Naive thymus-derived CD8-positive, alpha-beta T cell (primary cell): ENCODE measurements at regions not wholly inside any gene's neighbourhood (a gene's known extent, or its start where the extent isn't known, plus 50 kb on each side); places are given as distances from the start of the nearest gene placed in this dataset.
"Not testable (repeated sequence)": the region's sequence is repeated elsewhere in the genome, so short reads cannot be mapped to it uniquely, and the experiment has no call there.

Experiments
- ATAC-seq, 2 donors: fragments of 150-1000 bp; cut with Tn5 transposase in 1 of 2; sonication (Bioruptor Pico), chemical (Tn5 transposase) in 1 of 2; 1 replicate in 1 of 2; 2 replicates in 1 of 2; pipeline ENCODE4 v1.10.0; 2021; ENCODE audit warnings: mild to moderate bottlenecking in 2 of 2, moderate library complexity in 2 of 2
- POLR2A ChIA-PET: fragments of 350-600 bp; sonication (Branson Sonifier 250); formaldehyde crosslinking; loops from one replicate; lab custom pipeline; 2021; ENCODE audit warnings: antibody characterized with exemption; lab: Charles Lee
- DNase-seq, 10 donors: peaks; one replicate each; pipeline versions ENCODE4 v3.0.0 to v3.0.0-alpha.2; 2020 to 2022
- H3K27ac Mint-ChIP-seq, 10 donors: one replicate each; pipeline ENCODE4 v1.8.0; 2020 to 2022; ENCODE audit warnings: mild to moderate bottlenecking in 10 of 10, mixed read lengths in 10 of 10, moderate library complexity in 4 of 10, inconsistent platforms in 1 of 10
- H3K27me3 Mint-ChIP-seq, 5 donors: one replicate each; pipeline ENCODE4 v1.8.0; 2021 to 2022; ENCODE audit warnings: mixed read lengths in 5 of 5
- H3K36me3 Mint-ChIP-seq, 3 donors: one replicate each; pipeline ENCODE4 v1.8.0; 2020 to 2022; ENCODE audit warnings: mixed read lengths in 3 of 3, mild to moderate bottlenecking in 2 of 3, inconsistent platforms in 1 of 3
- H3K4me1 Mint-ChIP-seq, 4 donors: one replicate each; pipeline ENCODE4 v1.8.0; 2021 to 2022; ENCODE audit warnings: mixed read lengths in 4 of 4
- H3K4me3 Mint-ChIP-seq, 10 donors: one replicate each; pipeline ENCODE4 v1.8.0; 2020 to 2022; ENCODE audit warnings: mild to moderate bottlenecking in 10 of 10, mixed read lengths in 10 of 10, moderate library complexity in 6 of 10, inconsistent platforms in 1 of 10
- H3K9me3 Mint-ChIP-seq, 9 donors: one replicate each; pipeline ENCODE4 v1.8.0; 2020 to 2022; ENCODE audit warnings: mixed read lengths in 9 of 9, mild to moderate bottlenecking in 3 of 9, inconsistent platforms in 1 of 9, moderate library complexity in 1 of 9

- Mint-ChIP-seq H3K4me1 (no peaks in the 10 kb centered on the region), H3K9me3 (peaks cover 2 to 52% (median 16%) of the 10 kb centered on the region in 9 donors), H3K36me3 (no peaks in the 10 kb centered on the region), H3K27me3 (no peaks in the 10 kb centered on the region), H3K27ac (no peak overlapping the region), H3K4me3 (no peak overlapping the region)
- POLR2A ChIA-PET, result no interaction called here
- ATAC-seq (no peak), DNase-seq (no peak)
These were observed 322.4 kb upstream of the CCNG1 start for GRCh38 chr5:163115011-163115410.

DNA sequence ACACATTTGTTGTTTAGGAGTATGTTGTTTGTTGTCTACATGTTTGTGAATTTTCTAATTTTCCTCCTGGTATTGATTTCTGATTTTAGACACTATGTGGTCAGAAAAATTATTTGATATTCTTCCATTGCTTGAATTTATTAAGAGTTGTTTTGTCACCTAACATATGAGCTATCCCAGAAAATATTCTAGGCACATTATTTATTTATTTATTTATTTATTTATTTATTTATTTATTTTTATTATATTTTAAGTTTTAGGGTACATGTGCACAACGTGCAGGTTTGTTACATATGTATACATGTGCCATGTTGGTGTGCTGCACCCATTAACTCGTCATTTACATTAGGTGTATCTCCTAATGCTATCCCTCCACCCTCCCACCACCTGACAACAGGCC lies 320.8 kb upstream of the CCNG1 start:
- peaks cover 5 to 66% (median 25%) of the 10 kb centered on the region in 9 donors for H3K9me3 Mint-ChIP-seq
- DNase-seq, POLR2A ChIA-PET, H3K4me1 Mint-ChIP-seq, H3K4me3 Mint-ChIP-seq, H3K36me3 Mint-ChIP-seq, H3K27ac Mint-ChIP-seq, ATAC-seq, H3K27me3 Mint-ChIP-seq: not testable (repeated sequence)

DNA sequence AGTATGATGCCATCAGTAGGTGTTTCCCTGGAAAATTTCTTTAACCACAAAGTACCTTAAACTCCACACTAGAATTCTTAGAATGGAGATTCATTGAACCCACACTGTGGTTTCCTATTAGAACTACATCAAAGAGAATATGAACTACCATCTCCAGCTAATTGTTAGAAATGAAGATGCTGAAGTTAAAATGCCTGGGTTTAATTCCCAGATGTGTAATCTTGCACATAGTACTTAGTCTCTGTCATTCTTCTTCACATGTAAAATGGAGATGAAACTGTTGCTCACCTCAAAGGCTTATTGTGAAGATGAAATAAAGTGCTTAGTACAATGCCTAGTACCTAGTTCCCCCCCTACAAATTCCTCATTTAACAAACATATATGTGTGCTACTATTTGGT lies 303.3 kb upstream of the CCNG1 start:
- Mint-ChIP-seq H3K4me1 (no peaks in the 10 kb centered on the region), H3K27me3 (no peaks in the 10 kb centered on the region), H3K4me3 (no peak overlapping the region), H3K27ac (no peak overlapping the region), H3K9me3 (peaks cover 0 to 21% (median 8%) of the 10 kb centered on the region in 9 donors), H3K36me3 (peaks cover 0 to 5% (median 1%) of the 10 kb centered on the region in 3 donors)
- POLR2A ChIA-PET, result no interaction called here
- no peak for ATAC-seq
- no peak for DNase-seq

- no peak for ATAC-seq
- H3K27me3 Mint-ChIP-seq, result no peaks in the 10 kb centered on the region
- POLR2A ChIA-PET, result no interaction called here
- H3K4me1 Mint-ChIP-seq, result no peaks in the 10 kb centered on the region
- H3K27ac Mint-ChIP-seq, result no peak overlapping the region
- H3K9me3 Mint-ChIP-seq, result peaks cover 8 to 29% (median 9%) of the 10 kb centered on the region in 9 donors
- DNase-seq, result no peak
- H3K4me3 Mint-ChIP-seq, result no peak overlapping the region
- H3K36me3 Mint-ChIP-seq, result peaks cover 0 to 5% (median 0%) of the 10 kb centered on the region in 3 donors
These were observed 301.5 kb upstream of the CCNG1 start for GRCh38 chr5:163135849-163136248.

- Mint-ChIP-seq H3K27me3 (no peaks in the 10 kb centered on the region), H3K4me3 (no peak overlapping the region), H3K36me3 (peaks cover 0 to 6% (median 0%) of the 10 kb centered on the region in 3 donors), H3K27ac (no peak overlapping the region), H3K9me3 (peaks cover 3 to 27% (median 12%) of the 10 kb centered on the region in 9 donors), H3K4me1 (no peaks in the 10 kb centered on the region)
- POLR2A ChIA-PET, result no interaction called here
- ATAC-seq (no peak), DNase-seq (no peak)
These were observed 275.9 kb upstream of the CCNG1 start for GRCh38 chr5:163161512-163161911.

- H3K4me1 Mint-ChIP-seq, result no peaks in the 10 kb centered on the region
- POLR2A ChIA-PET, result no interaction called here
- peaks cover 0 to 7% (median 0%) of the 10 kb centered on the region in 3 donors for H3K36me3 Mint-ChIP-seq
- H3K27me3 Mint-ChIP-seq, result no peaks in the 10 kb centered on the region
- peaks cover 3 to 21% (median 19%) of the 10 kb centered on the region in 9 donors for H3K9me3 Mint-ChIP-seq
- ATAC-seq (no peak), DNase-seq (no peak)
- H3K27ac Mint-ChIP-seq, result no peak overlapping the region
- no peak overlapping the region for H3K4me3 Mint-ChIP-seq
These were observed 274.8 kb upstream of the CCNG1 start for GRCh38 chr5:163162645-163163044.

GRCh38 chr5:163163858-163164257 lies 273.5 kb upstream of the CCNG1 start:
- ATAC-seq (no peak), DNase-seq (no peak)
- no peaks in the 10 kb centered on the region for H3K4me1 Mint-ChIP-seq
- no peak overlapping the region for H3K4me3 Mint-ChIP-seq
- POLR2A ChIA-PET, result no interaction called here
- H3K36me3 Mint-ChIP-seq, result peaks cover 0 to 17% (median 0%) of the 10 kb centered on the region in 3 donors
- peaks cover 3 to 31% (median 26%) of the 10 kb centered on the region in 9 donors for H3K9me3 Mint-ChIP-seq
- no peak overlapping the region for H3K27ac Mint-ChIP-seq
- H3K27me3 Mint-ChIP-seq, result no peaks in the 10 kb centered on the region

DNA sequence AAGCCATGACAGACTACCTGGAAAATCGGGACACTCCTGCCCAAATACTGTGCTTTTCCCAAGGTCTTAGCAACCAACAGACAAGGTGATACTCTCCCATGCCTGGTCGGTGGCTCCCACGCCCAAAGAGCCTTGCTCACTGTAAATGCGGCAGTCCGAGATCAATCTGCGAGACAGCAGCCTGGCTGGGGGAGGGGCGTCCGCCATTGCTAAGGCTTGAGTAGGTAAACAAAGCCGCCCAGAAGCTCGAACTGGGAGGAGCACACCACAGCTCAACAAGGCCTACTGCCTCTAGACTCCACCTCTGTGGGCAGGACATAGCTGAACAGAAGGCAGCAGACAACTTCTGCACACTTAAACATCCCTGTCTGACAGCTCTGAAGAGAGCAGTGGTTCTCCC lies 272.1 kb upstream of the CCNG1 start:
- H3K9me3 Mint-ChIP-seq, result peaks cover 2 to 42% (median 29%) of the 10 kb centered on the region in 9 donors
- H3K27ac Mint-ChIP-seq, result no peak overlapping the region
- H3K27me3 Mint-ChIP-seq, result no peaks in the 10 kb centered on the region
- peaks cover 0 to 17% (median 0%) of the 10 kb centered on the region in 3 donors for H3K36me3 Mint-ChIP-seq
- H3K4me3 Mint-ChIP-seq, result no peak overlapping the region
- DNase-seq, result no peak
- POLR2A ChIA-PET, result no interaction called here
- H3K4me1 Mint-ChIP-seq, result no peaks in the 10 kb centered on the region
- no peak for ATAC-seq

DNA sequence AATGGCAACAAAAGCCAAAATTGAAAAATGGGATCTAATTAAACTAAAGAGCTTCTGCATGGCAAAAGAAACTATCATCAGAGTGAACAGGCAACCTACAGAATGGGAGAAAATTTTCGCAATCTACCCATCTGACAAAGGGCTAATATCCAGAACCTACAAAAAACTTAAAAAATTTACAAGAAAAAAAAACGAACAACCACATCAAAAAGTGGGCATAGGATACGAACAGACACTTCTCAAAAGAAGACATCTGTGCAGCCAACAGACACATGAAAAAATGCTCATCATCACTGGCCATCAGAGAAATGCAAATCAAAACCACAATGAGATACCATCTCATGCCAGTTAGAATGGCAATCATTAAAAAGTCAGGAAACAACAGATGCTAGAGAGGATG lies 267.2 kb upstream of the CCNG1 start:
- ATAC-seq, DNase-seq, H3K27me3 Mint-ChIP-seq, H3K27ac Mint-ChIP-seq, H3K4me3 Mint-ChIP-seq, POLR2A ChIA-PET, H3K4me1 Mint-ChIP-seq: not testable (repeated sequence)
- Mint-ChIP-seq H3K9me3 (peaks cover 0 to 43% (median 32%) of the 10 kb centered on the region in 9 donors), H3K36me3 (peaks cover 0 to 17% (median 0%) of the 10 kb centered on the region in 3 donors)

DNA sequence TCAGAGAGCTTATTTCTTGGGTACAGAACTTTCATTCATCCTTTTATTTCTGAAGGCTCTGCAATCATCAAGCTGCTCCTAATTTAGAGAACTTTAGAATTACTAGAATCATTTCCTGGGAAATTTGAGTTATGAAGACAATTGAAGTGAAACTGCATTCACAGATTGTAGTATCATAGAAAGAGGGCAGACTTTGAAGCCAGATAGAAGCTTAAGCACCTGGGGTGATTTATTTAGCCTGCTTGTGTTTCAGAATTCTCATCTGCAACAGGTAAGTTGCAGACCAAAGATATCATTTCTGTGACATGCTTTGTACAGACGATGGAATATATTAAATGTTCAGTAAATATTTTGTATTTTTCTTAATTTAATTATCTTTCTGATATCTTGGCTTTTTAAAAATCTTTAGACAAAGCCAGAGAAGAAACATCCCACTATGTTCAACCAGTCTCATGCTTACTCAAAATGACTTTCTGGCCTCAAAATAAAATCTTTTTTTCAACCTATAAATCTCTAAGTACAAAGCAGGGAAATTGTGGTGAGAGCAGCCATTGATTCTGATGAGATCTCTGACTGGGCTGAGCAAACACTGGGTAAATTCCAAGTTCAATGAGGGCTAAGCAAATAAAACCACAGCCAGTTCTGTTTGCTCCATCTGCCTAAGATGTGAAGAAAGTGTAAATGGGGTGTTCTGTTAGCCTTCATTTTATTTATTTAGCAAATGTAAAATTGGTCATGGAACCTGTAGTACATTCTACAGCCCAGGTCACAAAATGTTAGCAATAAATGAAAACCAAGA lies 264.7 kb upstream of the CCNG1 start:
- peaks cover 0 to 29% (median 15%) of the 10 kb centered on the region in 9 donors for H3K9me3 Mint-ChIP-seq
- H3K36me3 Mint-ChIP-seq, result peaks cover 0 to 9% (median 0%) of the 10 kb centered on the region in 3 donors
- H3K27ac Mint-ChIP-seq, result no peak overlapping the region
- no peaks in the 10 kb centered on the region for H3K27me3 Mint-ChIP-seq
- ATAC-seq (no peak), DNase-seq (no peak)
- POLR2A ChIA-PET, result no interaction called here
- H3K4me3 Mint-ChIP-seq, result no peak overlapping the region
- no peaks in the 10 kb centered on the region for H3K4me1 Mint-ChIP-seq

- no peak for ATAC-seq
These were observed 259.4 kb upstream of the CCNG1 start for GRCh38 chr5:163177971-163178370.

DNA sequence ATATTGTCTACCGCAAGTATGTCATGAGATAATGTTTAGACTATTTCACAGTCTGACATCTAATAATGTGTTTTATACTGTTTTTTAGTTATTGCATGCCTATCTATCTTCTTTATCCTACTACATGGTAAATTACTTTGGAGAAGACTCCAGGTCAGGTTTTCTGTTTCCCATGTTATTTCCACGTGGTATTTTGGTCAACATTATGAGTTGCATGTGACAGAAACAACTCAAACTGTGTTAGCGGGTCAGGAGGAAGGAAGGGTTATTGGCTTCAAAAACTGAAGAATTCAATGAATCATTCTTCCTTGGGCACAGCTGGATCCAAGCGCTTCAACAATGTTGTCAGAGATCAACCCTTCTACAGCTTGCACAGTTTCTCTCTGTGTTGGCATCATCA lies 252.1 kb upstream of the CCNG1 start:
- no peak for DNase-seq
- POLR2A ChIA-PET, result no interaction called here
- no peak for ATAC-seq
- Mint-ChIP-seq H3K4me3 (no peak overlapping the region), H3K4me1 (no peaks in the 10 kb centered on the region), H3K27me3 (no peaks in the 10 kb centered on the region), H3K27ac (no peak overlapping the region), H3K9me3 (peaks cover 0 to 23% (median 12%) of the 10 kb centered on the region in 9 donors), H3K36me3 (peaks cover 0 to 6% (median 0%) of the 10 kb centered on the region in 3 donors)

More at GRCh38 chr5:163177971-163178370, 259.4 kb upstream of the CCNG1 start:
- DNase-seq, result no peak
- Mint-ChIP-seq H3K9me3 (peaks cover 0 to 19% (median 8%) of the 10 kb centered on the region in 9 donors), H3K4me1 (no peaks in the 10 kb centered on the region), H3K27ac (no peak overlapping the region), H3K4me3 (no peak overlapping the region), H3K27me3 (no peaks in the 10 kb centered on the region), H3K36me3 (peaks cover 0 to 6% (median 0%) of the 10 kb centered on the region in 3 donors)
- POLR2A ChIA-PET, result no interaction called here

DNA sequence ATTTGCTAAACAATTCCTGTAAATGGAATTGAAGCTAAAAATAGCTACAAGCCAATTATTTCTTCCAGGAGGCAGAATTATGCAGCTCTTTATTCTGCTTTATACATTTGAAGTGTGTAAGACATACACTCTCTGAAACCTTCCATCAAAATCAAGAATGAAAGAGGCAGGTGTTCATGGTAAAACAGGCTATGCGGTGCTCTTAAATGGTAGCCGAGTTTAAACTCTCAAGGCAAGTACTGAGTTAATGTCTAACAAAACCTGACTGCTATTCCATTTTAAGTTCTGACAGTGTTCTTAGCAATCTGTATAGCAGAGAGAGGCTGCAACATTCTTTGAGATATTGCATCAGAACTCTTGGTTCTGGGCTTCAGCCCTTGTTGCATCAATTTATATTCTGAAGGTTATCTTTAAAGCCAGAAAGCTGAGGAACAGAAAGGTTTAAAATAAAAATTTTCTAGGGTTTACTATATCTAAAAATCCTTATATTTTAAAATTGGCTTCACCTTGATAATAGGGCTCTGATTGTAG lies 248.3 kb upstream of the CCNG1 start:
- ATAC-seq (no peak), DNase-seq (no peak)
- Mint-ChIP-seq H3K9me3 (peaks cover 0 to 14% (median 6%) of the 10 kb centered on the region in 9 donors), H3K27me3 (no peaks in the 10 kb centered on the region), H3K4me3 (no peak overlapping the region), H3K4me1 (no peaks in the 10 kb centered on the region), H3K27ac (no peak overlapping the region), H3K36me3 (peaks cover 0 to 2% (median 0%) of the 10 kb centered on the region in 3 donors)
- POLR2A ChIA-PET, result interaction anchor here (0.6 kb wide), 1 partner anchor 9 kb away, joined by 3 read pairs; no protein-coding TSS in a partner anchor
